GM23338 (cell line): ENCODE measurements at regions not wholly inside any gene's neighbourhood (a gene's known extent, or its start where the extent isn't known, plus 50 kb on each side); places are given as distances from the start of the nearest gene placed in this dataset.

Experiments
- CREB1 ChIP-seq: fragments of 250-450 bp; sonication (Bioruptor Pico); IDR thresholded peaks from 2 replicates; pipeline ENCODE4 v1.5.0; 2020; ENCODE audit warnings: low read depth, mild to moderate bottlenecking, moderate library complexity
- EZH2 ChIP-seq: fragments of 200-600 bp; sonication (generic); IDR thresholded peaks from one replicate; pipeline ENCODE4 v1.8.0; 2017; ENCODE audit warnings: antibody characterized with exemption, mild to moderate bottlenecking, low read depth; ENCODE audit not compliant: unreplicated experiment
- EZH2phosphoT487 ChIP-seq: fragments of 200-600 bp; sonication (generic); IDR thresholded peaks from one replicate; pipeline ENCODE4 v1.8.1; 2018; ENCODE audit warnings: antibody characterized with exemption; ENCODE audit not compliant: unreplicated experiment
- JUNB ChIP-seq: IDR thresholded peaks from one replicate; pipeline ENCODE4 v1.6.1; 2016; ENCODE audit warnings: antibody characterized with exemption; ENCODE audit not compliant: unreplicated experiment
- NANOG ChIP-seq: IDR thresholded peaks from 2 replicates; pipeline ENCODE4 v1.6.1; 2016; ENCODE audit warnings: antibody characterized with exemption, borderline replicate concordance
- POLR2AphosphoS5 ChIP-seq: IDR thresholded peaks from 2 replicates; pipeline ENCODE4 v1.6.1; 2016; ENCODE audit warnings: antibody characterized with exemption, low read depth
- ZNF331 ChIP-seq: fragments of 250-450 bp; sonication (Bioruptor Pico); IDR thresholded peaks from 2 replicates; pipeline ENCODE4 v1.5.0; 2020; ENCODE audit warnings: low read depth, mild to moderate bottlenecking, moderate library complexity
- TF ChIP-seq, protein P1 (sequence below), 2 experiments: fragments of 200-600 bp in 1 of 2; sonication (generic) in 1 of 2; conservative IDR thresholded peaks; 2 replicates each; pipeline versions ENCODE4 v1.5.1 to v1.6.1; 2016 to 2017; ENCODE audit warnings: antibody characterized with exemption in 2 of 2, low read depth in 2 of 2, mild to moderate bottlenecking in 2 of 2, moderate library complexity in 1 of 2
- TF ChIP-seq, protein P2 (sequence below): IDR thresholded peaks from one replicate; pipeline ENCODE4 v1.6.1; 2018; ENCODE audit warnings: antibody characterized with exemption; ENCODE audit not compliant: unreplicated experiment
- TF ChIP-seq, protein P3 (sequence below): IDR thresholded peaks from 2 replicates; pipeline ENCODE4 v1.6.1; 2016; ENCODE audit warnings: antibody characterized with exemption

DNA sequence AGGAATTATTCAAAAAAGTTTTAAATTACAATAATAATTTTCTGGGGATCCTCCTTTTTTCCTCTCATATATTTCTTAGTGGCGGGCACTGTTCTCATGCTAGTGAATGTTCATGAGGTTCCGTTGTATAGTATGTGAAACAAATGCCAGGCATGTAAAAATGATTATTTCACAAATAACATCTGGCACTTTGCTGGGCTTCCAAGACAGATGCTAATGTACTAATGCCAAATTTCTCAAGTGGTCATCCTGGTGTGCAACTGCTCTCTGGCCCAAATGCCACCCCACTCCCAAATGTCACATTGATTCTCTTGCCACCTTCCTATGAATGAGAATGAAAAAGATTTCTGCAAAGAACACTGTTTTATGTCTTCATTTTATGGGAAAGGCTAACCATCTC is 564.0 kb upstream of the GCFC2 start:
- TF ChIP-seq, protein P1, sequence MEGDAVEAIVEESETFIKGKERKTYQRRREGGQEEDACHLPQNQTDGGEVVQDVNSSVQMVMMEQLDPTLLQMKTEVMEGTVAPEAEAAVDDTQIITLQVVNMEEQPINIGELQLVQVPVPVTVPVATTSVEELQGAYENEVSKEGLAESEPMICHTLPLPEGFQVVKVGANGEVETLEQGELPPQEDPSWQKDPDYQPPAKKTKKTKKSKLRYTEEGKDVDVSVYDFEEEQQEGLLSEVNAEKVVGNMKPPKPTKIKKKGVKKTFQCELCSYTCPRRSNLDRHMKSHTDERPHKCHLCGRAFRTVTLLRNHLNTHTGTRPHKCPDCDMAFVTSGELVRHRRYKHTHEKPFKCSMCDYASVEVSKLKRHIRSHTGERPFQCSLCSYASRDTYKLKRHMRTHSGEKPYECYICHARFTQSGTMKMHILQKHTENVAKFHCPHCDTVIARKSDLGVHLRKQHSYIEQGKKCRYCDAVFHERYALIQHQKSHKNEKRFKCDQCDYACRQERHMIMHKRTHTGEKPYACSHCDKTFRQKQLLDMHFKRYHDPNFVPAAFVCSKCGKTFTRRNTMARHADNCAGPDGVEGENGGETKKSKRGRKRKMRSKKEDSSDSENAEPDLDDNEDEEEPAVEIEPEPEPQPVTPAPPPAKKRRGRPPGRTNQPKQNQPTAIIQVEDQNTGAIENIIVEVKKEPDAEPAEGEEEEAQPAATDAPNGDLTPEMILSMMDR (conservative IDR thresholded peaks at IDR 0.05; ENCODE audit: low read depth in 2 of 2), result no peak
- TF ChIP-seq EZH2 (no peak), POLR2AphosphoS5 (no peak), NANOG (no peak), CREB1 (no peak), EZH2phosphoT487 (no peak), JUNB (no peak), ZNF331 (CRISPR knock-in tag) (no peak)
- TF ChIP-seq, protein P2, sequence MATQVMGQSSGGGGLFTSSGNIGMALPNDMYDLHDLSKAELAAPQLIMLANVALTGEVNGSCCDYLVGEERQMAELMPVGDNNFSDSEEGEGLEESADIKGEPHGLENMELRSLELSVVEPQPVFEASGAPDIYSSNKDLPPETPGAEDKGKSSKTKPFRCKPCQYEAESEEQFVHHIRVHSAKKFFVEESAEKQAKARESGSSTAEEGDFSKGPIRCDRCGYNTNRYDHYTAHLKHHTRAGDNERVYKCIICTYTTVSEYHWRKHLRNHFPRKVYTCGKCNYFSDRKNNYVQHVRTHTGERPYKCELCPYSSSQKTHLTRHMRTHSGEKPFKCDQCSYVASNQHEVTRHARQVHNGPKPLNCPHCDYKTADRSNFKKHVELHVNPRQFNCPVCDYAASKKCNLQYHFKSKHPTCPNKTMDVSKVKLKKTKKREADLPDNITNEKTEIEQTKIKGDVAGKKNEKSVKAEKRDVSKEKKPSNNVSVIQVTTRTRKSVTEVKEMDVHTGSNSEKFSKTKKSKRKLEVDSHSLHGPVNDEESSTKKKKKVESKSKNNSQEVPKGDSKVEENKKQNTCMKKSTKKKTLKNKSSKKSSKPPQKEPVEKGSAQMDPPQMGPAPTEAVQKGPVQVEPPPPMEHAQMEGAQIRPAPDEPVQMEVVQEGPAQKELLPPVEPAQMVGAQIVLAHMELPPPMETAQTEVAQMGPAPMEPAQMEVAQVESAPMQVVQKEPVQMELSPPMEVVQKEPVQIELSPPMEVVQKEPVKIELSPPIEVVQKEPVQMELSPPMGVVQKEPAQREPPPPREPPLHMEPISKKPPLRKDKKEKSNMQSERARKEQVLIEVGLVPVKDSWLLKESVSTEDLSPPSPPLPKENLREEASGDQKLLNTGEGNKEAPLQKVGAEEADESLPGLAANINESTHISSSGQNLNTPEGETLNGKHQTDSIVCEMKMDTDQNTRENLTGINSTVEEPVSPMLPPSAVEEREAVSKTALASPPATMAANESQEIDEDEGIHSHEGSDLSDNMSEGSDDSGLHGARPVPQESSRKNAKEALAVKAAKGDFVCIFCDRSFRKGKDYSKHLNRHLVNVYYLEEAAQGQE, result no peak
- TF ChIP-seq, protein P3, sequence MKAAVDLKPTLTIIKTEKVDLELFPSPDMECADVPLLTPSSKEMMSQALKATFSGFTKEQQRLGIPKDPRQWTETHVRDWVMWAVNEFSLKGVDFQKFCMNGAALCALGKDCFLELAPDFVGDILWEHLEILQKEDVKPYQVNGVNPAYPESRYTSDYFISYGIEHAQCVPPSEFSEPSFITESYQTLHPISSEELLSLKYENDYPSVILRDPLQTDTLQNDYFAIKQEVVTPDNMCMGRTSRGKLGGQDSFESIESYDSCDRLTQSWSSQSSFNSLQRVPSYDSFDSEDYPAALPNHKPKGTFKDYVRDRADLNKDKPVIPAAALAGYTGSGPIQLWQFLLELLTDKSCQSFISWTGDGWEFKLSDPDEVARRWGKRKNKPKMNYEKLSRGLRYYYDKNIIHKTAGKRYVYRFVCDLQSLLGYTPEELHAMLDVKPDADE, result no peak
